Right ventricle myocardium inferior (tissue), 1 donor: ENCODE measurements at regions not wholly inside any gene's neighbourhood (a gene's known extent, or its start where the extent isn't known, plus 50 kb on each side); places are given as distances from the start of the nearest gene placed in this dataset.
"Not testable (repeated sequence)": the region's sequence is repeated elsewhere in the genome, so short reads cannot be mapped to it uniquely, and the experiment has no call there.

Experiments
- ATAC-seq: fragments of 200-7000 bp; cut with Tn5 transposase; one replicate; pipeline ENCODE4 v1.9.1; 2020; ENCODE audit warnings: mild to moderate bottlenecking, moderate library complexity
- DNase-seq: peaks from one replicate; pipeline ENCODE4 v3.0.0; 2021; ENCODE audit errors: missing footprints
- intact Hi-C: fragments of 100-400 bp; cut with DNase I; formaldehyde crosslinking; loops from one replicate; pipeline ENCODE4 v1.11.0; 2022
- donor health status: DM: no; HTN: yes; CAD: no; lungs with severe emphysema.

- intact Hi-C loops, ATAC-seq: not testable (repeated sequence)
- peak; percentile 56 for DNase-seq
Measured at GRCh38 chr1:172855983-172856382, 194.8 kb downstream of the TNFSF18 start.

- DNase-seq (no peak), ATAC-seq (no peak)
- intact Hi-C loops: no loop called here
Measured at GRCh38 chr1:172863031-172863430, 187.7 kb downstream of the TNFSF18 start.

- intact Hi-C loops: no loop called here
- no peak for DNase-seq
- ATAC-seq: no peak
Measured at GRCh38 chr1:172867216-172867818, 183.4 kb downstream of the TNFSF18 start.

GRCh38 chr1:172870901-172871606 is 179.7 kb downstream of the TNFSF18 start:
- ATAC-seq (no peak), DNase-seq (no peak)
- intact Hi-C loops: no loop called here

GRCh38 chr1:172874950-172875349 is 175.8 kb downstream of the TNFSF18 start:
- DNase-seq (no peak), ATAC-seq (no peak)
- intact Hi-C loops: no loop called here

GRCh38 chr1:172875892-172876291 is 174.8 kb downstream of the TNFSF18 start:
- intact Hi-C loops: no loop called here
- no peak for DNase-seq
- ATAC-seq: no peak

GRCh38 chr1:172882385-172882784 is 168.4 kb downstream of the TNFSF18 start:
- ATAC-seq (no peak), DNase-seq (no peak)
- intact Hi-C loops: no loop called here

- ATAC-seq: no peak
- DNase-seq: no peak
- intact Hi-C loops: no loop called here
Measured at GRCh38 chr1:172882791-172883386, 167.9 kb downstream of the TNFSF18 start.

GRCh38 chr1:172883387-172883791 is 167.4 kb downstream of the TNFSF18 start:
- ATAC-seq (no peak), DNase-seq (no peak)
- intact Hi-C loops: no loop called here

GRCh38 chr1:172883844-172884243 is 166.9 kb downstream of the TNFSF18 start:
- DNase-seq (no peak), ATAC-seq (no peak)
- intact Hi-C loops: no loop called here

GRCh38 chr1:172885411-172885810 is 165.3 kb downstream of the TNFSF18 start:
- intact Hi-C loops: no loop called here
- no peak for DNase-seq
- ATAC-seq: no peak

GRCh38 chr1:172885971-172886370 is 164.8 kb downstream of the TNFSF18 start:
- intact Hi-C loops: no loop called here
- DNase-seq: no peak
- ATAC-seq: no peak

- intact Hi-C loops: no loop called here
- ATAC-seq (no peak), DNase-seq (no peak)
Measured at GRCh38 chr1:172887162-172887561, 163.6 kb downstream of the TNFSF18 start.

- ATAC-seq (no peak), DNase-seq (peak; percentile 64)
- intact Hi-C loops: no loop called here
Measured at GRCh38 chr1:172893146-172893841, 157.4 kb downstream of the TNFSF18 start.

- intact Hi-C loops: loop anchor here (5.0 kb wide), 1 partner anchor 38 kb away; no protein-coding TSS in a partner anchor
- no peak for DNase-seq
- ATAC-seq: no peak
Measured at GRCh38 chr1:172894349-172895049, 156.2 kb downstream of the TNFSF18 start.

- intact Hi-C loops: loop anchor here (5.0 kb wide), 1 partner anchor 37 kb away; no protein-coding TSS in a partner anchor
- ATAC-seq: no peak
- DNase-seq: no peak
Measured at GRCh38 chr1:172895050-172895460, 155.7 kb downstream of the TNFSF18 start.

GRCh38 chr1:172895761-172896160 is 155.0 kb downstream of the TNFSF18 start:
- ATAC-seq: no peak
- intact Hi-C loops: loop anchor here (5.0 kb wide), 1 partner anchor 37 kb away; no protein-coding TSS in a partner anchor
- no peak for DNase-seq

- intact Hi-C loops: loop anchor here (5.0 kb wide), 1 partner anchor 35 kb away; no protein-coding TSS in a partner anchor
- DNase-seq (no peak), ATAC-seq (no peak)
Measured at GRCh38 chr1:172897738-172898137, 153.0 kb downstream of the TNFSF18 start.

- ATAC-seq: no peak
- no peak for DNase-seq
- intact Hi-C loops: loop anchor here (5.0 kb wide), 1 partner anchor 33 kb away; no protein-coding TSS in a partner anchor
Measured at GRCh38 chr1:172898866-172899265, 151.9 kb downstream of the TNFSF18 start.
